KG1 (cell line): ENCODE measurements at regions not wholly inside any gene's neighbourhood (a gene's known extent, or its start where the extent isn't known, plus 50 kb on each side); places are given as distances from the start of the nearest gene placed in this dataset.

Source experiments
- DNase-seq: peaks from one replicate; lab custom pipeline; 2025; lab: John Stamatoyannopoulos, UW

DNA sequence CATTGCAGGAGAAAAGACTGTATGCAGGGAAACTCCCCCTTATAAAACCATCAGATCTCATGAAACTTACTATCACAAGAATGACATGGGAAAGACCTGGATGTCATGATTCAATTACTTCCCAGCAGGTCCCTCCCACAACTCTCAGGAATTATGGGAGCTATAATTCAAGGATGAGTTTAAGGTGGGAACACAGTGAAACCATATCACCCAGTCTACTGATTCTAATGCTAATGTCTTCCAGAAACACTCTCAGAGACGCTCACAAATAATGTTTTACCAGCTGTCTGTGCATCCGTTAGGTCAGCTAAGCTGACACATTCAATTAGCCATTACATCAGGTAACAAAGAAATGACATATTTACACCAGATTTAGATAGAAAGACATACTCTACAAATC is 637.9 kb downstream of the NLGN4Y start:
- no peak for DNase-seq

DNA sequence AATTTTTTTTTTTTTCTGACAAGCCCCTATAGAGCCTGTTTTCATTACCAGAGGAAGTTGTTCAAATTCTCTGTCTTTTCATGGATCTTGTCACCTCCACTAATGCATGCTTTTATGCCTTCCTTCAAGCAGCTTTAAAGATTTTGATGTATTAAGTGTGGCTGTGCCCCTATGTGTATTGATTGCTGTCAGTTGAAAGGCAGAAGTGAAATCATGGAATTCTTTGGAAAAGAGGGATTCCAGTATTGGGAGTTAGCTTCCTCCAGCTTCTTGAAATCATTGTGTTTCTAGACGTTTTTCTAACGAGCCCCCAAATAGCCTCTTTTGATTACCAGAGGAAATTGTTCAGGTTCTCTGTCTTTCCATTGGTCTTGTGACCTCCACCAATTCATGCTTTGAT is 655.6 kb downstream of the NLGN4Y start:
- no peak for DNase-seq

DNA sequence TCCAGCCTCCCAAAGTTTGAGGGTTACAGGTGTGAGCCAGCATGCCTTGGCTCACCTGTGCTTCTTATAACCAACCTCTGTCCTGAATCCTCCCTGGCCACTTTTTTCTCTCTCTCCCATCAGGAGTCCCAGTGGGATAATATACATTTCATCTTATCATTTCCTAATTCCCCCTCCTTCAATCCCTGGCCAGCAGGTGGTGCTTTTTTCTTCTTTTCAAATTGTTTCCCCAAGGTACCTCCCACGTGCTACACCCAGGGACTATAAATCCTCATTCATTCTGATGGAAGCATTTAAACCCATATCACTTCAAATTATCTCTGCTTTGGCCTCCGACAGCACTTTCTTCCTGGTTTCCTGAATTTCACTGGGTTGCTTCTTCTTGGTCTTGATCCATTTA is 704.7 kb downstream of the NLGN4Y start:
- DNase-seq, result no peak

DNA sequence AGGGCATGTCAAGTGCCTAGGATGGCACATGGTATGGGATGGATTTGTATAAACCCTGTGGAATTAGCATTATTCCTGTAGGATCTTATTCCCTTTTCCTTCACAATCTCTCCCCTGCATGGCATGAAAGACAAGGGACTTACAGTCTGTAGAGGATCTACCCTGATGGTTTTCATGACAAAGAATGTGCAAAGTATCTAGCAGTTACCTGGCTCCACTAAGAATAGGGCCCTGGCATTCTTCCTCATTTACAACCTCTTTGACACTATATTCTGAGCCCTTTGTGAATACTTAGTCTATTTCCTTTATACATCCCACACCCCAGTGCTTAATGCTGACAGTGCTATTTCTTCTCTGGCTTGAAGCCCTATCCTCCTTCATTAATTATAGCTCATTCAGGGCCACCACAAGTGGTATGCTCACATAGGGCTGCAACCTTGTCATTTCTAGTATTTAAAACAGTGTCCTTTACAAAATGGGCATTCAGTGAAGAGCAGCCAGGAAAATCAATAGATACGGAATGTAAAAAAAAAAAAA is 715.3 kb downstream of the NLGN4Y start:
- no peak for DNase-seq

DNA sequence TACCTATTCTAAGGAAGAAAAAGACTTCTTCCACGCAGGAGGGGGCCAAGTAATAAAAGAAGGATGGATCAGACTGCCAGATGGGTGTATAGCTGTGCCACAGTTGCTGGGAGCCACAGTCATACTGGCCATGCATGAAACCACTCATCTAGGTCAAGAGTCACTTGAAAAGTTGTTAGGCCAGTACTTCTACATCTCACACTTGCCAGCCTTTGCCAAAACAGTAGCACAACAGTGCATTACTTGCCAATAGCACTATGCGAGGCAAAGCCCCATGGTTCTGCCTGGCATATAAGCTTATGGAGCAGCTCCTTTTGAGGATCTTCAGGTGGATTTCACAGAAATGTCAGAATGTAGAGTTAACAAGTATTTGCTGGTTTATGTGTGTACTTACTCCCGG is 735.0 kb downstream of the NLGN4Y start:
- no peak for DNase-seq

DNA sequence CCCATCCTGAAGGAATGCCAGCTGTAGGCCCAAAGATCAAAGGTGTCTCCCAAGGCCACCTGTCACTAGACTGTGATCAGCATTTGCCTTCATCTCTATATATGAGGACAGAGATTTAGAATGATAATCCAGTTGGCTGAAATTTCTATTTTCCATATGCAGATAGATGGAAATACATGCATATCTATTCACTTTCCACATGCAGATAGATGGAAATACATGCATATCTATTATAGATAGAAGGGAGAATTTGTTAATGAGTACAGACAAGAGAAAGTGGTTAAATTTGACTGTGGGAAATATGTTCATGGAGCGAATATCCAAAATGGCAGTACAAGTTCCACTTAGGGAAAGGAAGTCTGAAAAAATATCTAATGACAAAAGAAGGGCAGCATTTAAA is 762.2 kb downstream of the NLGN4Y start:
- no peak for DNase-seq

DNA sequence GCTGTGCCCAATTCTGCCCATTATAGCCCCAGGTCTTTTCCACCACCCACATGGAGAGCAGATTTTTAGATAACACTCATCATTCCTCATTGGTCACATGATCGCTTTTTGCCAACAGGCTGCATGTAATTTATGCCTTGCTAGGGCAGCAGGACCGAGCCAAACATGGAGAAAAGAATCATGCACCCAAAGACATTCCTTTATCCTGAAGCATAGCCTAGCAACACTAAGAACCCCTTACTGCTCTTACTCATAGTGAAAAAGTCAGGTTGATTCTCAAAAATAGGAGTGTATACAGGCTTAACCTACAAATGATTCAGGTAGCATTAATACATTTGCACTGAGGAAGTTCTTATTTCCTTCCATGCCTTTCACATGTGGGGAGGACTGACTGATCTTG is 765.5 kb downstream of the NLGN4Y start:
- DNase-seq, result no peak

DNA sequence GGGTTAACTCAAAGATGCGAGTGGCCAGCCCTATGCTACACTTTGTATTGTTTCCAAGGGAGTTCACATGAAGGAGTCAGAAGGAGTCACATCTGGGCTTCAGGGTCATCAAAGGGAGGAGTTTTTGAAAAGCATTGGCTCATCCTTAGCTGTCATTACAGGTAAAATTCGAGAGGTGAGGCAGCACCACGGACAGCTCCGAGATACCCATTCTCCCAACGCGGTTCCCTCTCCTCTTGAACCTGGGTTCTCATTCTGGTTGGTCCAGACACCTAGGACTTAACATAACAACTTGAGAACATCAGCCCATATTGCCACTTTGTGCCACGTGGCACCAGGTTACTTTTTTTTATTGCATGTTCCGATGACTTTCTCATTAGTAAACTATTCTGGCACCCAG is 768.6 kb downstream of the NLGN4Y start:
- DNase-seq, result no peak

GRCh38 chrY:15301879-15302278 is 777.5 kb downstream of the NLGN4Y start:
- no peak for DNase-seq

DNA sequence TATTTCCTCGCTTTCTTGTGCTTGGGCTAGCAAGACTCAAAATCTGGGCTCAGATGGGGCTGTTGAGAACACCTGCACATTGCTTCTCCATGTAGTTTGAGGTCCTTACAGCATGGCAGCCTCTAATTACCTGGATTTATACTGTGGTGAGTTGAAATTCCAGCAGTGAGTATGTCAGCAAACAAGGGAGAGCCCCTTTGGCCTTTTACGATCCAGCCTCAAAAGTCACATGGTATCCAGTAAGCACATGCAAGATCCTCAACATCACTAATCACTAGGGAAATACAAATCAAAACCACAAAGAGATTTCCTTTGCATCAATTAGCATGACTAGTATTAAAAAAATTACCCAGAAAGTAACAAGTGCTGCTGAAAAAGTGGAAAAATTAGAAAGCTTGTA is 787.8 kb downstream of the NLGN4Y start:
- no peak for DNase-seq

- no peak for DNase-seq
These were observed 799.9 kb downstream of the NLGN4Y start for GRCh38 chrY:15324189-15324588.

GRCh38 chrY:15325201-15325600 is 800.9 kb downstream of the NLGN4Y start:
- DNase-seq, result no peak

- no peak for DNase-seq
These were observed 802.3 kb downstream of the NLGN4Y start for GRCh38 chrY:15326673-15327072.

- DNase-seq, result no peak
These were observed 804.5 kb downstream of the NLGN4Y start for GRCh38 chrY:15328848-15329247.

- no peak for DNase-seq
These were observed 819.2 kb downstream of the NLGN4Y start for GRCh38 chrY:15343522-15343921.

GRCh38 chrY:15345471-15346155 is 821.3 kb downstream of the NLGN4Y start:
- no peak for DNase-seq

- DNase-seq, result no peak
These were observed 825.0 kb downstream of the NLGN4Y start for GRCh38 chrY:15349351-15349750.

- no peak for DNase-seq
These were observed 831.0 kb downstream of the NLGN4Y start for GRCh38 chrY:15355321-15355720.

- no peak for DNase-seq
These were observed 836.1 kb downstream of the NLGN4Y start for GRCh38 chrY:15360471-15360870.

DNA sequence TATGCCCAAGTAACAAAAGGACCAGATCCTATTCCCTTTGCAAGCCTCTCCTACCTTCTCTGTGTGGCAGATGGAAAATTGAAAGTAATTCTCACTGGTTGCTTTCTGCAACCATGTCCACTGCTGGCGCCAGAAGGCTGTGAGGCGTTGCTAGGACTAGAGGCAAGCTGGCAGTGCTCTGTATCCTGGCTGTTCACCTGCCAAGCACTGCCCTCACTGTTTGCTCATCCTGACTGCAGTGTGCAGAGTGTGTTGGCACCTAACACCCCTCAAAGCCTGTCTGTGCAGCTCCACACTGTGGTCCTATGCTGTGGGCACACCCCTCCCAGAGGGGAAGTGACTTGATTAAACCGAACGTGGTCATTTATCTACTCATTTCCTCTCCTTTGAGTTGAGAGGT is 840.7 kb downstream of the NLGN4Y start:
- no peak for DNase-seq

DNA sequence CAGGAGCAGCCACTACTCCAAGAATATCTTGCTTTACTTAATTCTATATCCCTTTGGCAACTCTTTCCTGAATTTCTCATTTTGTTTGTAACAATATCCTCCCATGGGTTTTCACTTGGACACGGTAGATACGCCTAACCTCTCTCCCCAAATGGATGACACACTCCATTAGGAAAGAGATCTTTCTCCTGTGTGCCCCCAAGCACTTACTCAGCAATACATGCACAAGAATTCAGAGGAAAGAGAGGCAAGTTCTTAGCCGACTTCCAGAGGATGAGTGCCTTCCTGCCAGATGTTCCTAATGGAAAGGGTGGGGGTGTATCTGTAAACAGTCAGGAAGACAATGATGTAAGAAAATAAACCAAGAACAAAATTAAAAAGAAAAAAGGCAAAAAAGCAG is 844.5 kb downstream of the NLGN4Y start:
- DNase-seq, result no peak

DNA sequence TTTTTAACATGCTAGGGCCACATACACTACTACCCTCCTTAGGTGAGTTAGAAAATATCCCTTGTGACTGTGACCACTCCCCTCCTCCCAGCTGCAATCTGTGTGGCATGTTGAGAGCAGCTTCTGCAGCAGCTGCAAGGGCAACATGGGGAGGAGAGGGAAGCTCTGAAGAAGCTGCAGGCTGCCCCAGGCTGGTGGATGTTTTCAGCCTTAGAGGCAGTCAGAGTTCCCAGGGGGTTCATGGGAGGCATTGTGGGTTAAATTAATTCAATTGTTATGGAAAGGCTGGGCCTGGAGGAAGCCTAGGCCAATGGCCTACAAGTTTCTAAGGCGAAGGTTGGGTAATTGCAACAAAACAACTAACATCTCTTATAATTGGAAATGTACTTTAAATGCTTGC is 860.8 kb downstream of the NLGN4Y start:
- DNase-seq, result no peak

- no peak for DNase-seq
These were observed 873.4 kb downstream of the NLGN4Y start for GRCh38 chrY:15397556-15398280.

GRCh38 chrY:15402451-15402850 is 878.1 kb downstream of the NLGN4Y start:
- DNase-seq, result no peak
